ENCODE measurements at regions not wholly inside any gene's neighbourhood (a gene's known extent, or its start where the extent isn't known, plus 50 kb on each side); places are given as distances from the start of the nearest gene placed in this dataset.
A peak's percentile ranks its signal among the peaks of the same experiment; 100 is the strongest.
"Not testable (repeated sequence)": the region's sequence is repeated elsewhere in the genome, so short reads cannot be mapped to it uniquely, and the experiment has no call there.

DNA sequence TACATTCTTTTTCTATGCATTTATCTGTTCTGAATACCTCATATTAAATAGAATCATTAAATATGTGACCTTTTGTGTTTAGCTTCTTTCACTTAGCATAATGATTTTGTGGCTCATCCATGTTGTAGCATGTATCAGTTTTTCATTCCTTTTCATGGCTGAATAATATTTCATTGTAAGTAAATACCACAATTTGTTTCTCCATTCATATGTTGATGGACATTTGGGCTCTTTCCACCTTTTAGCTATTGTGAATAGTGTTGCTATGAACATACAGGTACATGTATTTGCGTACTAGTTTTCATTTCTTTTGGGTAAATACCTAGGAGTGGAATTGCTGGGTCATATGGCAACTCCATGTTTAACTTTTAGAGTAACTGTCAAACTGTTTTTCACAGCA is 85.1 kb downstream of the GNL3L start:
- no peaks in the 10 kb centered on the region for H3K36me3 ChIP-seq (ENCODE audit: control insufficient read depth, insufficient read depth, low read length)
- peaks cover 39% of the 10 kb centered on the region for H3K9me3 ChIP-seq (ENCODE audit: control insufficient read depth, insufficient read depth, low read length)

DNA sequence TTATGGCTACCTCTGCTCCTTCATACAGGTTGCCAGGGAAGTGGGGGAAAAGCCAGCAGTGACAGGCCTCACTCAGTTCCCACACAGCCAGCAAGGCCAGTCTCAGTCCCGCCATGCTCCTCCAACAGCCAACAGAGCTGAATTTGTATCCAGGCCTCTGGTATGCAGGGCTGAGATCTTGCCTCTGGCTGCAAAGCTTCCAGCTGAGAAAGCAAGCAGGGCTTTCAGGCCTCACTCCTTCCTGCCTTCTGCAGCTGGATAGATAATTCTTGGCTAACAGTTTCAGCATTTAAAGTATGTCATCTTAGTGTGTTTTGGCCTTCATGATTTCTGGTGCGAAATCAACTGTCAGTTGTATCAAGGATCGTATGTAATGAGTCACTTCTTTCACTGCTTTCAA is 103.6 kb downstream of the GNL3L start:
- Histone ChIP-seq H3K4me1 (ENCODE audit: control insufficient read depth, insufficient read depth, low read length) (peaks cover 12% of the 10 kb centered on the region; the same call in 1 of the 2 replicates), H3K9ac (ENCODE audit: low read depth, low read length) (no peak overlapping the region), H3K27me3 (ENCODE audit: control insufficient read depth, insufficient read depth, low read length) (no peaks in the 10 kb centered on the region), H3K4me3 (ENCODE audit: low read depth, low read length) (no peak overlapping the region), H3K27ac (ENCODE audit: low read depth, low read length) (peak overlapping the region; percentile 66), H3K9me3 (ENCODE audit: control insufficient read depth, insufficient read depth, low read length) (peaks cover 37% of the 10 kb centered on the region), H3K36me3 (ENCODE audit: control insufficient read depth, insufficient read depth, low read length) (no peaks in the 10 kb centered on the region)

More for the DNA sequence above, 85.1 kb downstream of the GNL3L start:
- Histone ChIP-seq H3K4me1 (ENCODE audit: control insufficient read depth, insufficient read depth, low read length) (no peaks in the 10 kb centered on the region), H3K4me3 (ENCODE audit: low read depth, low read length) (no peak overlapping the region), H3K9ac (ENCODE audit: low read depth, low read length) (no peak overlapping the region), H3K27ac (ENCODE audit: low read depth, low read length) (no peak overlapping the region), H3K27me3 (ENCODE audit: control insufficient read depth, insufficient read depth, low read length) (no peaks in the 10 kb centered on the region)

DNA sequence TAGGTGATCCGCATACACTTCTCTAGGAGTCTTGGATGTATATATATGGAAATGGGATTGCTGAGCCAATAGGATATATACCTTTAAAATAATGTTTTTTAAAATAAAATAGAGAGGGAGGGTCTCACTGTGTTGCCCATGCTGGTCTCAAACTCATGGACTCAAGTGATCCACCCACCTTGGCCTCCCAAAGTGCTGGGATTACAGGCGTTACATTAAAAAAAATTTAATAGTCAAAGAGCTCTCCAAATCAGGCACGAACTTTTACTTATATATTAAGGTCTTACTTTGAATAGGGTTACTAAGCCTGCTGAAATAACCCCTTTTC is 109.0 kb downstream of the GNL3L start:
- Histone ChIP-seq H3K36me3 (ENCODE audit: control insufficient read depth, insufficient read depth, low read length) (no peaks in the 10 kb centered on the region), H3K4me3 (ENCODE audit: low read depth, low read length) (peak overlapping the region; percentile 81), H3K27ac (ENCODE audit: low read depth, low read length) (peak overlapping the region; percentile 99), H3K9me3 (ENCODE audit: control insufficient read depth, insufficient read depth, low read length) (peaks cover 31% of the 10 kb centered on the region), H3K4me1 (ENCODE audit: control insufficient read depth, insufficient read depth, low read length) (peaks cover 20% of the 10 kb centered on the region), H3K27me3 (ENCODE audit: control insufficient read depth, insufficient read depth, low read length) (no peaks in the 10 kb centered on the region), H3K9ac (ENCODE audit: low read depth, low read length) (peak overlapping the region; percentile 13)

DNA sequence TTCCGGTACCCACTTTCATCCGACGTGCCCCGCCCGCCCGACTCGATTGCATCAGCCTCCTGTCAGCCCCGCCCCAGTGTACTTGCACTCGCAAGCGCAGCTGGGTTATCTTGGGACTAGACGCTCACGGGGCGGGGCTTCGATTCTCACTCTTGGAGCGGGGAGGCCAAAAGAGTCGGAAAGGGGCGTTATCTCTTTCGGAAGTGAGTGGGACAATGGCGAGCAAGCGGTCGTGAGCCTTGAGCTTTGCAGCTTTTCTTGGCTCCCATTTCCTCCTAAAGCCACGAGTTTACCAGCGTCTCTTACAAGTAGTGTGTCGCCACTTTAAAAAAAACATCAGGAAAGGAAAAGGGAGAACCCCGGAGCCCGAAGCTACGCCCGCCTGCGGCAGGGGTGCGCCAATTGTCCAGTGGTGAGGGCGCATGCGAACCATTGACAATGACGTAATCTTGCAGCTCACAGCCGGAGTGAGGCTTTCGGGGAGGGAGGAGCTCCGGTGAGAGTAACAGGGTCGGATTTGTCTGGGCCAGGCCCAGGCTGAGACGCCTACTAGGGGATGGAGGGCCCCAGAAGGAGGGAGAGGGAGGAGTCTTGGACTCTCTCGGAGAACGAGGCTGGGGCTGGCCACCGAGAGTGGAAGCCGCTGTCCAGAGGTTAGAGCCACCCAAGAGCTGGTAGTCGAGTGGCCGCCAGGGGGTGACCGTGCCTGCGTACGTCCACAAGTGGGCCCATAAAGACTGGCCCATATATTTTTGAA is 109.5 kb downstream of the GNL3L start:
- peaks cover 31% of the 10 kb centered on the region for H3K9me3 ChIP-seq (ENCODE audit: control insufficient read depth, insufficient read depth, low read length)
- H3K27me3 ChIP-seq (ENCODE audit: control insufficient read depth, insufficient read depth, low read length), result no peaks in the 10 kb centered on the region
- H3K4me3 ChIP-seq (ENCODE audit: low read depth, low read length), result peak overlapping the region; percentile 81
- H3K4me1 ChIP-seq (ENCODE audit: control insufficient read depth, insufficient read depth, low read length), result peaks cover 20% of the 10 kb centered on the region
- H3K9ac ChIP-seq (ENCODE audit: low read depth, low read length), result peak overlapping the region; percentile 99
- H3K36me3 ChIP-seq (ENCODE audit: control insufficient read depth, insufficient read depth, low read length), result no peaks in the 10 kb centered on the region
- H3K27ac ChIP-seq (ENCODE audit: low read depth, low read length), result peak overlapping the region; percentile 99

DNA sequence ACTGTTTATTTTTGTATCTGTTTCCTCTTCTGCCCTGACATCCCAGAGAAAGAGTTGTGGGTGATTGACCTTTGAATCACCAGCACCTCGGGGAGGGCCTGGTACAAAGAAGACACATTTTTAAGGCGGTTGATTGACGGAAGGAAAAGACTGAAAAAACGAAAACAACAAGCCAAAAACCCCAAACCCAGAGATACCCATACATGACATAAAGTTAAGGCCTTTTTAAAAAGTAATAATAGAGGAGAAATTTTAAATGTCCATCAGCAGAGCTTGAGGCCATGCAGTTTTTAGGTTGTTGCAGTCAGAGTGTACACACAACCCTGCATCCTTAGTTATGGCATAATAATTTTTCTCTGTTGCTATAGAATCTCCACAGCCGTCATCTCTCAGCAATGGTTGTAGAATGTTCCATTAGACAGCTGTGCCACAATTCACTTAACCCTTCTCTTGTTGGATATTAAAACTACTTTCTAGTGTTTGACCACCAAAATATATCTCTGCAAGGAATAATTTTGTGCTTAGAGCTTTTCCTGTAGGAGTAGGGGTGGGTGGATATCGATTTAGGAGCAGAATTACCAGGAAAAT is 110.2 kb downstream of the GNL3L start:
- Histone ChIP-seq H3K9ac (ENCODE audit: low read depth, low read length) (no peak overlapping the region; the same call in 1 of the 2 replicates), H3K27me3 (ENCODE audit: control insufficient read depth, insufficient read depth, low read length) (no peaks in the 10 kb centered on the region), H3K4me1 (ENCODE audit: control insufficient read depth, insufficient read depth, low read length) (peaks cover 20% of the 10 kb centered on the region), H3K4me3 (ENCODE audit: low read depth, low read length) (peak overlapping the region; percentile 81), H3K36me3 (ENCODE audit: control insufficient read depth, insufficient read depth, low read length) (no peaks in the 10 kb centered on the region), H3K27ac (ENCODE audit: low read depth, low read length) (peak overlapping the region; percentile 99), H3K9me3 (ENCODE audit: control insufficient read depth, insufficient read depth, low read length) (peaks cover 31% of the 10 kb centered on the region)

DNA sequence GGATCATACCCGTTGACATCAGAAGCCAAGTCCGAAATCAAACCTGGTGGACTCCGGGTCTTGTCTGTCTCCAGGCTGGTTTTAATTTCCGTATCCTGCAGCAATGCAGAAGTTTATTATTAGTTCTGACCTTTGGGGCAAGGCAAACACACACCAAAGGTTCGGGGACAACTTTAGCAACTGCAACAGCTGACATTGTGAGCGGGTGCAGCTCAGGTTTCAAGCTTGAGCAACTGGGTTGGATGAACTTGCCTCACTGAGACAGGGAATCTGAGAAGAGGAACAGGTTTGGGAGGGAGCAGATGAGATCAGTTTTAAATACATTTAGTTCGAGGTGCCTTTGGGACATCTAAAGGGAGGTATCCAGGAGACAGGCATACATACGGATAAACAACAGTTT is 110.7 kb downstream of the GNL3L start:
- Histone ChIP-seq H3K36me3 (ENCODE audit: control insufficient read depth, insufficient read depth, low read length) (no peaks in the 10 kb centered on the region), H3K4me1 (ENCODE audit: control insufficient read depth, insufficient read depth, low read length) (peaks cover 18% of the 10 kb centered on the region), H3K9ac (ENCODE audit: low read depth, low read length) (no peak overlapping the region), H3K27ac (ENCODE audit: low read depth, low read length) (peak overlapping the region; percentile 18), H3K4me3 (ENCODE audit: low read depth, low read length) (peak overlapping the region; percentile 81; the same call in 1 of the 2 replicates), H3K9me3 (ENCODE audit: control insufficient read depth, insufficient read depth, low read length) (peaks cover 28% of the 10 kb centered on the region), H3K27me3 (ENCODE audit: control insufficient read depth, insufficient read depth, low read length) (no peaks in the 10 kb centered on the region)

DNA sequence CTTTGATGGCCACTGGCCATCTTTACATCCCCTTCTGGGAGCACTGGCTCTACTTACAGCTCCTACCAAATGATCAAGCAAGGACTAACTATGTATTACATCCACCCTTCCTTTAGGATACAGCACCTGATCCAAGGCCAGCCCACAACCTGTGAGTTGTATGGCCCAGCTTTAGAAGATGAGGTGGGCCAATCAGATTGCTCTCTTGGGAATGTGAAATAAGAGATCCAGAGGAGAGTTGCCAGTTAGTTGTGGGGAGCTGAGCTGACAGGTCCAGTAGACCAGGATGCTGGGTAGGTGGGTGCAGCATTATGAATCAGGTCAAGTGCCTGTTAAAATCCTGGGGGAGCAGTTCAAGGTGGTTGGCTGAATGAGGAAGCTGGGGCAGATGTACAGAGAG is 111.5 kb downstream of the GNL3L start:
- peaks cover 15% of the 10 kb centered on the region for H3K4me1 ChIP-seq (ENCODE audit: control insufficient read depth, insufficient read depth, low read length)
- H3K4me3 ChIP-seq (ENCODE audit: low read depth, low read length), result no peak overlapping the region
- peaks cover 23% of the 10 kb centered on the region for H3K9me3 ChIP-seq (ENCODE audit: control insufficient read depth, insufficient read depth, low read length)
- no peaks in the 10 kb centered on the region for H3K27me3 ChIP-seq (ENCODE audit: control insufficient read depth, insufficient read depth, low read length)
- no peak overlapping the region for H3K9ac ChIP-seq (ENCODE audit: low read depth, low read length)
- no peak overlapping the region for H3K27ac ChIP-seq (ENCODE audit: low read depth, low read length)
- H3K36me3 ChIP-seq (ENCODE audit: control insufficient read depth, insufficient read depth, low read length), result no peaks in the 10 kb centered on the region

DNA sequence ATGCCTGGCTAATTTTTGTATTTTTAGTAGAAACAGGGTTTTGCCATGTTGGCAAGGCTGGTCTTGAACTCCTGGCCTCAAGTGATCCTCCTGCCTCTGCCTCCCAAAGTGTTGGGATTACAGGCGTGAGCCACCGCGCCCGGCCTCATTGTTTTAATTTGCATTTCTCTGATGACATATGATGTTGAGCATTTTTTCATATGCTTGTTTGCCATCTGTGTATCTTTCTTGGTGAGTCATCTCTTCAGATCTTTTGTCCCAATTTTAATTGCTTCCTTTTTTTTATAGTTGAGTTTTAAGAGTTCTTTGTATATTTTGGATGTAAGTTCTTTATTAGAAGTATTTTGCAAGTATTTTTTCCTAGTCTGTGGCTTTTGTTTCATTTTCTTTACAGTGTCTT is 117.6 kb downstream of the GNL3L start:
- not testable (repeated sequence) for H3K27me3 ChIP-seq (ENCODE audit: control insufficient read depth, insufficient read depth, low read length); H3K27ac ChIP-seq (ENCODE audit: low read depth, low read length); H3K36me3 ChIP-seq (ENCODE audit: control insufficient read depth, insufficient read depth, low read length); H3K4me1 ChIP-seq (ENCODE audit: control insufficient read depth, insufficient read depth, low read length); H3K4me3 ChIP-seq (ENCODE audit: low read depth, low read length); H3K9ac ChIP-seq (ENCODE audit: low read depth, low read length)
- peaks cover 29% of the 10 kb centered on the region for H3K9me3 ChIP-seq (ENCODE audit: control insufficient read depth, insufficient read depth, low read length)

DNA sequence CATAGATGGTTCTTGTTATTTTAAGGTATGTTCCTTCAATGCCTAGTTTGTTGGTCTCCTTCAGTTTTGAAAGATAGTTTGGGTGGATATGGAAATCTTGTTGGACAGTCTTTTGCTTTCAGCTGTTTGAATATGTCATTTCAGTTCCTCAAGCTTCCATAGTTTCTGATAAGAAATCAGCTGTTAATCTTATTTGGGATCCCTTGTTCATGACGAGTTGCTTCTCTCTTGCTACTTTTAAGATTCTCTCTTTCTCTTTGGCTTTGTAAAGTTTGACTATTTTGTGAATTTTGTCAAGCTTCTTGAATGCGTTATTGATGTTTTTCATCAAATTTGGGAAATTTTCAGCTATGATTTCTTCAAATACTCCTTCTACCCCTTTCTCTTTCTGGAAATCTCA is 129.5 kb downstream of the GNL3L start:
- Histone ChIP-seq H3K27me3 (ENCODE audit: control insufficient read depth, insufficient read depth, low read length) (no peaks in the 10 kb centered on the region), H3K27ac (ENCODE audit: low read depth, low read length) (no peak overlapping the region), H3K9me3 (ENCODE audit: control insufficient read depth, insufficient read depth, low read length) (peaks cover 43% of the 10 kb centered on the region), H3K4me3 (ENCODE audit: low read depth, low read length) (no peak overlapping the region), H3K4me1 (ENCODE audit: control insufficient read depth, insufficient read depth, low read length) (no peaks in the 10 kb centered on the region), H3K9ac (ENCODE audit: low read depth, low read length) (no peak overlapping the region), H3K36me3 (ENCODE audit: control insufficient read depth, insufficient read depth, low read length) (no peaks in the 10 kb centered on the region)

DNA sequence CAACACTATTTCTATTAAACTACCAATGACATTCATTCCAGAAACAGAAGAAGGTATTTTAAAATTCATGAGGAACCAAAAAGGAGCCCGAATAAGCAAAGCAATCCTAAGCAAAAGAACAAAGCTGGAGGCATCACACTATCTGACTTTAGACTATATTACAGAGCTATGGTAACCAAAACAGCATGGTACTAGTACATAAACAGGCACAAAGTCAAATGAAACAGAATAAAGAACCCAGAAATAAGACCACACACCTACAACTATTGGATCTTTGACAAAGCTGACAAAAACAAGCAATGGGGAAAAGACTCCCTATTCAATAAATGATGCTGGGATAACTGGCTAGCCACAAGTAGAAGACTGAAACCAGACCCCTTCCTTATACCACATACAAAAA is 122.3 kb downstream of the ITIH6 start:
- H3K9ac ChIP-seq (ENCODE audit: low read depth, low read length), result no peak overlapping the region
- peaks cover 28% of the 10 kb centered on the region for H3K9me3 ChIP-seq (ENCODE audit: control insufficient read depth, insufficient read depth, low read length)
- no peak overlapping the region for H3K27ac ChIP-seq (ENCODE audit: low read depth, low read length)
- no peaks in the 10 kb centered on the region for H3K4me1 ChIP-seq (ENCODE audit: control insufficient read depth, insufficient read depth, low read length)
- no peak overlapping the region for H3K4me3 ChIP-seq (ENCODE audit: low read depth, low read length)
- no peaks in the 10 kb centered on the region for H3K27me3 ChIP-seq (ENCODE audit: control insufficient read depth, insufficient read depth, low read length)
- H3K36me3 ChIP-seq (ENCODE audit: control insufficient read depth, insufficient read depth, low read length), result no peaks in the 10 kb centered on the region

DNA sequence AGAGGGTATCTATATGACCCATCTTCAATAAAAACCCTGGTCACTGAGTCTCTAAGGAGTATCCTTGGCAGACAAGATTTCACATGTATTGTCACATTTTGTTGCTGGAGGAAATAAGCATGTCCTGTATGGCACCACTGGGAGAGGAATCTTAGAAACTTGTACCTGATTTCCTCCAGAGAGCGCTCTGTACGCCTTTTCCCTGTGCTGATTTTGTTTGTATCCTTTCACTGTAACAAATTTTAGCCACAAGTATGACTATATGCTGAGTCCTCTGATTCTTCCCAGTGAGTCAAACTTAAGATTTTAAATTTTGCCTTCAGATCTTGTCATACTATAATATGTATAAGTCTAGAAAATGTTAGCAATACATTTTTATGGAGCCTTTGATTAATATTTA is 102.8 kb downstream of the ITIH6 start:
- no peak overlapping the region for H3K27ac ChIP-seq (ENCODE audit: low read depth, low read length)
- no peaks in the 10 kb centered on the region for H3K4me1 ChIP-seq (ENCODE audit: control insufficient read depth, insufficient read depth, low read length)
- no peaks in the 10 kb centered on the region for H3K36me3 ChIP-seq (ENCODE audit: control insufficient read depth, insufficient read depth, low read length)
- no peak overlapping the region for H3K4me3 ChIP-seq (ENCODE audit: low read depth, low read length)
- H3K27me3 ChIP-seq (ENCODE audit: control insufficient read depth, insufficient read depth, low read length), result no peaks in the 10 kb centered on the region
- no peak overlapping the region for H3K9ac ChIP-seq (ENCODE audit: low read depth, low read length)
- H3K9me3 ChIP-seq (ENCODE audit: control insufficient read depth, insufficient read depth, low read length), result peaks cover 39% of the 10 kb centered on the region
